ENCODE measurements at regions not wholly inside any gene's neighbourhood (a gene's known extent, or its start where the extent isn't known, plus 50 kb on each side); places are given as distances from the start of the nearest gene placed in this dataset.

- DNase-seq (ENCODE audit: low read depth in 2 of 2): no peak
Observed at GRCh38 chr15:98418122-98418521, 230.2 kb upstream of the IGF1R start.

DNA sequence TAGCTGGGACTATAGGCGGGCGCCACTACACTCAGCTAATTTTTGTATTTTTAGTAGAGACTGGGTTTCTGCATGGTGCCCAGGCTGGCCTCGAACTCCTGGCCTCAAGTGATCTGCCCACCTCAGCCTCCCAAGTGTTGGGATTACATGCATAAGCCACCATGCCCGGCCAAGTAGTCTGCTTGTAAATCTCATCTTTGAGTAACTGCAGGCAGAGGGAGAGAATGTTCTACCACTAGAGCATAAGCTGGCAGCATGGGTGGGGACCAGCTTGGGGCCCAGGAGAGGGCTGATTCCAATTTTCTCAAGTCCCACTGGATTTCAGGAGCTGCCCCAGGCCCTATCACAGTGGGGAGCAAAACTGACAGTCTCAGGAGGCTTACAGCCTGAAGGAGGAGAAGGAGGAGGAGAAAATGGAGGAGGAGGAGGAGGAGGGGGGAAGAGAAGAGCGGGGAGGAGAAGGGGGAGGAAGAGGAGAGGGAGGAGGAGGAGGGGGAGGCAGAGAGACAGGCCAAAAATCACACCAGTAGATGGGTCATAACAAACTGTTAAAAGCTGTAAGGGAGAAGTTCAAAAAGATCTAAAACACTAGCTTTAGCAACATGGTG, 229.1 kb upstream of the IGF1R start:
- no peak for DNase-seq (ENCODE audit: low read depth in 2 of 2)

GRCh38 chr15:98420837-98421236, 227.5 kb upstream of the IGF1R start:
- no peak for DNase-seq (ENCODE audit: low read depth in 2 of 2)

DNA sequence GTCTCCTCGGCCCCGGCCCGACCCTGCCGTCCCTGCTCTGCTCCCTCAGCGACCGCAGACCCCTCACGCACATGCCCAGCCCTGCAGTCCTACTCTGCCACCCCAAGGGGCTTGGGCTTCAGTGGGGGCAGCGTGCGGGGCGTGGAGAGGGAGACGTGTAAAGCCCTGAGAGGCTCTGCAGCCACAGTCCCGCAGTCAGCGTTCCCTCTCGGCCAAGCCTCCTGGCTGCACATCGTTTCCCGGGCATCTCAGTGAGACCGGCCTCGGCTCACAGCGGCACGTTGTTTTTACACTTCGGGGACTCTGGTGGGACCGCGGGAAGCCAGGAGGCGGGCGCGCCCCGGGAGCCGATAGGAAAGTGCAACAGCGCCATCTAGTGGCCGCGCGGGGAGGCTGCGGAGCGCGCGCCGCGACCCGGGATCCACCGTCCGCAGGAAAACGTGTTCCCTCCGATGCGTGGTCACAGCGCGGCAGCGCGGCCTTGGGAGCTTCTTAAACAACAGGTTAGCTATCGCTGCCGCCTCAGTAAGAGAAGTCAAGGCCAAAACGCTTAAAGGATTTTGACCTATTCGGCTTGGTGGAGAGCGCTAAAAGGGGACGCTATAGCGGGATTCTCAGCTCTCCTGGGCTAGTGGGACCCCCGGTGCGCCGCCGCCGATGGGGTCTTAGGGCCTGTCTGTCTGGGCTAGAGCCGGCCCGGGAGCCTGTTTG, 226.8 kb upstream of the IGF1R start:
- peak; percentile 1 to 5 for DNase-seq (ENCODE audit: low read depth in 2 of 2)

GRCh38 chr15:98422130-98422478, 226.2 kb upstream of the IGF1R start:
- DNase-seq (ENCODE audit: low read depth in 2 of 2): no peak

- DNase-seq (ENCODE audit: low read depth in 2 of 2): no peak
Observed at GRCh38 chr15:98425173-98425572, 223.2 kb upstream of the IGF1R start.

- no peak for DNase-seq (ENCODE audit: low read depth in 2 of 2)
Observed at GRCh38 chr15:98427321-98427720, 221.0 kb upstream of the IGF1R start.

GRCh38 chr15:98428253-98428989, 219.9 kb upstream of the IGF1R start:
- DNase-seq (ENCODE audit: low read depth in 2 of 2): peak; percentile 20 to 25

DNA sequence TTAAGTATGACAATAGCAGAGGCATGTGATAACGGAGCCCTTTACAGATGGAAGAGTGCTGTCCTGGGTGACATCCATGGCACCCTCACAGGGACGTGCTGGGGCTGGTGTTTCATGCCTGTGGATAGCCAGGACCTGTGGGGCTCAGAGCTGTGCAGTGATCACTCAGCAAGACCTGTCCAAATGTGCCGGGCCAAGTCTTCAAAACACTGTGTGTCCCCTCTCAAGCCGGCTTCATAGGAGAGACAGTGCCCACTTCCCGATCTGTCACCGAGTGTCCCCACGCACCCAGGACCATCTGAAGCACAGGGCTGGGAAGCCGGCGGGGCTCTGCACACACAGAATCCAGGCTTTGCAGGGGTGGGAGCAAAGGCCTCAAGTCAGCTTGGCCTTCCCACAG, 217.2 kb upstream of the IGF1R start:
- DNase-seq (ENCODE audit: low read depth in 2 of 2): no peak

DNA sequence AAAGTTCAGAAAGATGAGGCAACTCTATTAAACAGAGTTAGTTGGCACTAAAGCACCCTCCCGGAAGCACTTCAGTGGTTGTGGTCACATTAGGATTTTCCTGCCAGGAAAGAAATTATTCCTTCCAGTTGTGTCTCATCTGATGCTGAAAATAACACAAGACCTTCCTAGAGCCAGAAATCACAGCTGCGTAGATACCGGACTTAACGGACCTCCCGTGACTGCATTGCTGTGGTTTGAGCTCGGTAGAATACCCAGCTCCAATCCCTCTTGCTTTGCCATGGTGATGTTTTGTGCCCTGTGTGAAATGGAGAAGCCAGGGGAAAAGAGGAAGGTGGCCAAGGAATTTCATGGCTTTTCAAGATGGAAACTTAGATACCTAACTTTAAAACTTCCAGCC, 215.0 kb upstream of the IGF1R start:
- DNase-seq (ENCODE audit: low read depth in 2 of 2): no peak

GRCh38 chr15:98433856-98434255, 214.5 kb upstream of the IGF1R start:
- no peak for DNase-seq (ENCODE audit: low read depth in 2 of 2)

- no peak for DNase-seq (ENCODE audit: low read depth in 2 of 2)
Observed at GRCh38 chr15:98437752-98438151, 210.6 kb upstream of the IGF1R start.

DNA sequence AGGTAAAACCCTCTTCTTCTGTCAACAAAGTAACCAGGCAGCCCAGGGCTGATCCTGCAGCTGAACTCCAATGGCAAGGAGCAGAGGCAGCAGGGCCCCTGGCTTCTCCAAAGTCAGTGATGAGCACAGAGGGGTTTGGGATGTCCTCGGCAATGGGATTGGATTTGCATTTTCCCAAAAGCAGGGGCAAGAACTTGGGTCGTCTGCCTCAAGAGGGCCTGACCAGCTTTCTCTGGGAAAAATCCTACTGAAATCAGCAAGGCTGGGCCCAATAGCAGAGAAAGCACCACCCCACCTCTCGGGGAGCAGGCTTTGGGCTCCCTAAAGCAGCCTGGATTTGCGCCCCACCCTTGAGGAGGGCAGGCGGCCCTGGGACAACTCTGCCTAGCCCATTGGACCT, 210.0 kb upstream of the IGF1R start:
- DNase-seq (ENCODE audit: low read depth in 2 of 2): no peak

DNA sequence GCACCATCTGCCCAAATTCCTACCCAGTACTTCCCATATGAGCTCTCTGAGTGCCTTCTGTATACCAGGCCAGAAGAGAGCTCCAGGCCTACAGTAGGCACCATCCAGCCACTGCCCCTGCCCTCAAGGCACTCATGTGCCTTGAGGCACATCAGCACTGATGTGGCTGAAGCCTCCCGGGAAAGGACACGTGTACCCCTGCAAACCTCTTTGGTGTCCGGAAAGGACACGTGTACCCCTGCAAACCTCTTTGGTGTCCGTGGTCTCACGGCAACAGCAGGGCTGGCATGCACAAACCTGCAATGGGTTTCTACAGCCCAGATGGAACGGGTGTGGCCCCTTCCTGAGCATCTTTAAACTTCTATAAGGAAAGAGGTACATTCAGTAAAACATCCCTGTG, 209.4 kb upstream of the IGF1R start:
- no peak for DNase-seq (ENCODE audit: low read depth in 2 of 2)

DNA sequence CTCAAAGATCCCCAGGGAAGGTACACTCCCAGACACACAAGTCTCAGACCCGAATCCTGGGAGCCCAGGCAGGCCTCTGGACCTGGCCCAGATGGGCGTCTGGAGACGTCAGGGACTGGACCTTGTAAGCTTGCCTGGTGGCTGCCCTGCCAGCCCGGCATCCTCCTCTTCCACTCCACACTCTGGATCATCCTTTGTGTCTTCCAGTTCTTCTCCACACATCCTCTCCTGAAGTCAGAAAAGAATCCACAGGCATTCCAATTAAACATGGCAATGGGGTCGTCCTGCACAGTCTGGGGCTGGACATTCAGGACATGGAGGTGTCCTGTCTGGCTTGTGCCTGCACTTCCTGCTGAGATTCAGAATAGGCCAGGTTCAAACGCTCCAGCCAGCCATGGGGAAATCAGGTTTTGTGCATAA, 208.8 kb upstream of the IGF1R start:
- no peak for DNase-seq (ENCODE audit: low read depth in 2 of 2)

- no peak for DNase-seq (ENCODE audit: low read depth in 2 of 2)
Observed at GRCh38 chr15:98440917-98441316, 207.4 kb upstream of the IGF1R start.

DNA sequence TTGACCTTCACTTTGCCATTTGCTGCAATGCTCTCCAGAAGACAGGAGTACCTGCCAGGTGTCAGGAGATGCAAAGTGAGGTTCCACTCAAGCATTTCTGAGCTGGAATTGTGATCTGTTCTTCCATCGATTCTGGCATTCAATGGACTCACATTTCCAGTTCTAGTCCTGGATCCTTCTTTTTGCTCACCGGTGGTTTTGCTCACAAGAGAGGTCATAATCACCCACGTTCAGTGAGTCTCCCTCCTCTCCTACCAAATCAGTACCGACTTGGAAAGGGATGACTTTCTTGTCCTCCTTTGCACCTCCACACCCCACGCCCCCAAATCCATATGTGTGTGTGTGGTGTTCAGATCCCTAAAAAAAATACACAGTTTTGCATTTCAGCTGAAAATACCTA, 206.7 kb upstream of the IGF1R start:
- DNase-seq (ENCODE audit: low read depth in 2 of 2): no peak

- DNase-seq (ENCODE audit: low read depth in 2 of 2): peak; percentile 46 to 54
Observed at GRCh38 chr15:98442379-98442833, 205.9 kb upstream of the IGF1R start.

DNA sequence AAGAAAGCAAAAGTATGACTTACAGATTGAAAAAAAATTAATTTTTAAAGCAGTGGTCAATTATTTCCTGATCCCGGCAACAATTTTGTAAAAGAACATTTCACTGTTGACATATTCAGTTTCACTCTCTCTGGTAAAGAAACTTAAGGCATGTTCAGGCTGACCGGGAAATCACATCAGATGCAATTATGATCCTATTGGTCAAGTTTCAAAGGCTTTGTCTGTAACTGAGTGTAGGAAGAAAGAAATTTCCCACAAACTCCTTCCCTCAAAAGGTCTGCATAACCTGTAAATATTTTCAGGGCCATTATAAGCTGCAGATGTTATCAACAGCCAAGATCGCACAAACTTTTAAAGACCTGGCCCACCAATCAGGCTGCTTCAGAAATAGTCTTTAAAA, 205.4 kb upstream of the IGF1R start:
- no peak for DNase-seq (ENCODE audit: low read depth in 2 of 2)

DNA sequence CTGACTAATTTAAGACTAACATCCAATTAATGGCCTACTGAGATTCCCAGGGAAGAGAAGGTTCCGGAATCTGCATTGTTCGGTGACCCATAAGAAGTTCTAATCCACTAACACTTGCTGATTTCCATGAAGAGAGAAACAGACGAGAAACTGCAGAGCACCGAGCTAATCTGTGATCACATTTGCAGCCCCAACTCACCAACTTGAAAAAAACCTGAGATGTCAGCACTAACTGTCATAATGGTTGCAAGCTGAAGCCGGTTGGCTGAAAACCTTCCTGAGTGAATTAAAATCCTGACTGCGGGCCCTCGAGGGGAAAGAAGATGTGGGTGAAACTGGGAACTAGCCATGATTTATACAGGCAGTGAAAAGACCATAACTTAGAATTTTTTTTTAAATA, 204.8 kb upstream of the IGF1R start:
- DNase-seq (ENCODE audit: low read depth in 2 of 2): no peak

- no peak for DNase-seq (ENCODE audit: low read depth in 2 of 2)
Observed at GRCh38 chr15:98444138-98444537, 204.2 kb upstream of the IGF1R start.

DNA sequence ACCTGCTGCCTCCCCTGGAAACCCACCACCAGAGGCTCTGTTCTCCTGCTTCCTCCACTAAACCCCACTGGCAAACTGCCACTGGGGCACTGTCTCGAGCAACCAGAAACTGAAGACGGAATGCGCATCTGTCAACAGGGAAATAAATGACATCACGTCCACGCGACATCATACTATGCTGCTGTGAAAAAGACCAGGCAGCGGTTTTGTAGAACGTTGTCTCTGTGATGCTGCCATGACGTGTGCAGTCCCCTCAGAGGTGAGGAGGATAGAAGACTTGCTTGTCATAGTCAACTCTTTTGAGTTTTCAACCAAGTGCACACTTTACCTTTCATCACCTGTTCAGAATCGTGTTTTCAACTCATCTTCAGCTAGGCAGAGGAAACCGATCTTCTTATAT, 203.0 kb upstream of the IGF1R start:
- no peak for DNase-seq (ENCODE audit: low read depth in 2 of 2)

GRCh38 chr15:98446083-98446482, 202.3 kb upstream of the IGF1R start:
- no peak for DNase-seq (ENCODE audit: low read depth in 2 of 2)
